Left ventricle myocardium inferior (tissue), 1 donor: ENCODE measurements at regions not wholly inside any gene's neighbourhood (a gene's known extent, or its start where the extent isn't known, plus 50 kb on each side); places are given as distances from the start of the nearest gene placed in this dataset.

Experiments used
- DNase-seq: peaks from one replicate; pipeline ENCODE4 v3.0.0-alpha.2; 2020
- H3K27ac ChIP-seq: fragments of 200-600 bp; replicated peaks from 2 replicates; pipeline ENCODE4 v1.8.0; 2021
- H3K27me3 ChIP-seq: fragments of 200-600 bp; 2 replicates; pipeline ENCODE4 v1.8.0; 2021; ENCODE audit warnings: low read depth
- H3K36me3 ChIP-seq: fragments of 200-600 bp; 2 replicates; pipeline ENCODE4 v1.8.0; 2021
- H3K4me1 ChIP-seq: fragments of 200-600 bp; 2 replicates; pipeline ENCODE4 v1.8.0; 2021
- H3K4me3 ChIP-seq: fragments of 200-600 bp; 2 replicates; pipeline ENCODE4 v1.8.0; 2021; ENCODE audit warnings: mild to moderate bottlenecking, moderate library complexity
- H3K9me3 ChIP-seq: fragments of 200-600 bp; replicated peaks from 2 replicates; pipeline ENCODE4 v1.8.0; 2021
- CTCF ChIP-seq: fragments of 200-600 bp; IDR thresholded peaks from 2 replicates; pipeline ENCODE4 v1.8.0; 2021; ENCODE audit warnings: antibody characterized with exemption, mild to moderate bottlenecking, borderline replicate concordance
- intact Hi-C: fragments of 100-400 bp; cut with micrococcal nuclease; formaldehyde crosslinking; loops from one replicate; pipeline ENCODE4 v1.11.0; 2022
- donor health status: DM: no; HTN: yes; CAD: no; lungs with severe emphysema.

GRCh38 chr13:95496485-95496884 is 56.0 kb upstream of the CLDN10 start:
- Histone ChIP-seq H3K4me3 (no peak overlapping the region), H3K36me3 (no peaks in the 10 kb centered on the region), H3K9me3 (peaks cover 15% of the 10 kb centered on the region), H3K27me3 (no peaks in the 10 kb centered on the region), H3K4me1 (peaks cover 17% of the 10 kb centered on the region), H3K27ac (no peak overlapping the region)
- intact Hi-C loops, result no loop called here
- DNase-seq, result no peak
- TF ChIP-seq CTCF, result no peak

GRCh38 chr13:95497381-95497807 is 55.1 kb upstream of the CLDN10 start:
- peak; percentile 68 for DNase-seq
- Histone ChIP-seq H3K4me1 (peaks cover 17% of the 10 kb centered on the region), H3K36me3 (no peaks in the 10 kb centered on the region), H3K4me3 (no peak overlapping the region), H3K9me3 (peaks cover 23% of the 10 kb centered on the region), H3K27me3 (no peaks in the 10 kb centered on the region), H3K27ac (peak overlapping the region; percentile 37)
- TF ChIP-seq CTCF, result no peak
- intact Hi-C loops, result no loop called here

- peaks cover 17% of the 10 kb centered on the region for H3K4me1 ChIP-seq
- peaks cover 23% of the 10 kb centered on the region for H3K9me3 ChIP-seq
- TF ChIP-seq CTCF, result no peak
- no peak overlapping the region for H3K4me3 ChIP-seq
- no peaks in the 10 kb centered on the region for H3K36me3 ChIP-seq
- intact Hi-C loops, result no loop called here
- H3K27ac ChIP-seq, result no peak overlapping the region
- DNase-seq, result no peak
- no peaks in the 10 kb centered on the region for H3K27me3 ChIP-seq
These were observed 53.6 kb upstream of the CLDN10 start for GRCh38 chr13:95498886-95499285.

- Histone ChIP-seq H3K36me3 (no peaks in the 10 kb centered on the region), H3K27me3 (no peaks in the 10 kb centered on the region), H3K4me1 (peaks cover 17% of the 10 kb centered on the region), H3K4me3 (no peak overlapping the region), H3K9me3 (peaks cover 23% of the 10 kb centered on the region), H3K27ac (no peak overlapping the region)
- intact Hi-C loops, result no loop called here
- no peak for TF ChIP-seq CTCF
- DNase-seq, result no peak
These were observed 52.5 kb upstream of the CLDN10 start for GRCh38 chr13:95499811-95500712.

- Histone ChIP-seq H3K4me3 (no peak overlapping the region), H3K27me3 (no peaks in the 10 kb centered on the region), H3K4me1 (peaks cover 12% of the 10 kb centered on the region), H3K27ac (no peak overlapping the region), H3K36me3 (no peaks in the 10 kb centered on the region), H3K9me3 (peaks cover 12% of the 10 kb centered on the region)
- TF ChIP-seq CTCF, result no peak
- intact Hi-C loops, result no loop called here
- DNase-seq, result no peak
These were observed 50.3 kb upstream of the CLDN10 start for GRCh38 chr13:95502216-95502615.
